OCI-LY3 (cell line): ENCODE measurements at regions not wholly inside any gene's neighbourhood (a gene's known extent, or its start where the extent isn't known, plus 50 kb on each side); places are given as distances from the start of the nearest gene placed in this dataset.

Experiments used
- H2AFZ ChIP-seq: fragments of 200-600, 300-600 bp; shearing (Covaris generic); 2 replicates; pipeline ENCODE4 v1.6.0; 2014; ENCODE audit warnings: antibody characterized with exemption, low read depth, low read length
- H3K27ac ChIP-seq: fragments of 200-600, 300-600 bp; sonication (generic); 2 replicates; pipeline ENCODE4 v1.5.1; 2014; ENCODE audit warnings: mild to moderate bottlenecking, low read length, moderate library complexity, mixed read lengths
- H3K27me3 ChIP-seq: fragments of 200-600, 300-600 bp; sonication (generic); 2 replicates; pipeline ENCODE4 v1.6.1; 2014; ENCODE audit warnings: low read depth, low read length, mixed read lengths
- H3K36me3 ChIP-seq: fragments of 200-600, 300-600 bp; sonication (generic); replicated peaks from 2 replicates; pipeline ENCODE3; 2014; ENCODE audit warnings: low read depth, low read length, mixed read lengths
- H3K4me1 ChIP-seq: fragments of 300-600, 200-600 bp; sonication (generic); 2 replicates; pipeline ENCODE4 v1.6.1; 2014; ENCODE audit warnings: low read length, mixed read lengths
- H3K4me2 ChIP-seq: fragments of 200-600, 300-600 bp; sonication (generic); 2 replicates; pipeline ENCODE4 v1.6.1; 2014; ENCODE audit warnings: low read length, mixed read lengths
- H3K4me3 ChIP-seq: fragments of 300-600, 200-600 bp; sonication (generic); 2 replicates; pipeline ENCODE4 v1.5.1; 2014; ENCODE audit warnings: antibody characterized with exemption, mild to moderate bottlenecking, low read length, moderate library complexity
- H3K79me2 ChIP-seq: fragments of 300-600, 200-600 bp; shearing (Covaris generic); 2 replicates; pipeline ENCODE4 v1.6.1; 2014; ENCODE audit warnings: mild to moderate bottlenecking, low read length, mixed read lengths
- H3K9ac ChIP-seq: fragments of 300-600, 200-600 bp; shearing (Covaris generic); 2 replicates; pipeline ENCODE4 v1.6.0; 2014; ENCODE audit warnings: mild to moderate bottlenecking, low read length, moderate library complexity
- H3K9me3 ChIP-seq: fragments of 200-600, 300-600 bp; shearing (Covaris generic); 2 replicates; pipeline ENCODE4 v1.6.1; 2014; ENCODE audit warnings: low read length, mixed read lengths; ENCODE audit not compliant: insufficient read depth
- H4K20me1 ChIP-seq: fragments of 200-600, 300-600 bp; sonication (generic); 2 replicates; pipeline ENCODE4 v1.6.1; 2016; ENCODE audit warnings: low read length, mixed read lengths; ENCODE audit not compliant: insufficient read depth
- CTCF ChIP-seq: fragments of 200-600, 300-600 bp; sonication (generic); IDR thresholded peaks from 2 replicates; pipeline ENCODE4 v1.5.1; 2014; ENCODE audit warnings: antibody characterized with exemption, low read length, low read depth
- EZH2phosphoT487 ChIP-seq: fragments of 200-600 bp; shearing (Covaris generic); IDR thresholded peaks from 2 replicates; pipeline ENCODE4 v1.6.1; 2018; ENCODE audit warnings: antibody characterized with exemption, mixed run types, low read depth

- Histone ChIP-seq H4K20me1 (no peaks in the 10 kb centered on the region), H3K9ac (no peak overlapping the region), H3K9me3 (no peaks in the 10 kb centered on the region), H3K79me2 (no peaks in the 10 kb centered on the region), H3K27me3 (peaks cover 21% of the 10 kb centered on the region), H3K27ac (no peak overlapping the region), H3K4me2 (no peak overlapping the region), H3K36me3 (no peaks in the 10 kb centered on the region), H3K4me3 (no peak overlapping the region), H3K4me1 (peaks cover 13% of the 10 kb centered on the region), H2AFZ (no peak overlapping the region)
- TF ChIP-seq CTCF (no peak), EZH2phosphoT487 (no peak)
Observed at GRCh38 chr9:21679432-21679831, 123.0 kb upstream of the MTAP start.

- Histone ChIP-seq H3K9me3 (no peaks in the 10 kb centered on the region), H3K4me1 (peaks cover 21% of the 10 kb centered on the region), H3K79me2 (no peaks in the 10 kb centered on the region), H3K27me3 (peaks cover 19% of the 10 kb centered on the region), H3K9ac (no peak overlapping the region), H3K4me3 (no peak overlapping the region), H3K36me3 (no peaks in the 10 kb centered on the region), H3K4me2 (no peak overlapping the region), H2AFZ (no peak overlapping the region), H4K20me1 (no peaks in the 10 kb centered on the region), H3K27ac (no peak overlapping the region)
- TF ChIP-seq CTCF: no peak
- TF ChIP-seq EZH2phosphoT487: no peak
Observed at GRCh38 chr9:21680590-21680989, 121.8 kb upstream of the MTAP start.

GRCh38 chr9:21681641-21682040 lies 120.8 kb upstream of the MTAP start:
- H3K4me1 ChIP-seq: peaks cover 21% of the 10 kb centered on the region
- no peaks in the 10 kb centered on the region for H3K79me2 ChIP-seq
- H3K27ac ChIP-seq: no peak overlapping the region

GRCh38 chr9:21682381-21682780 lies 120.1 kb upstream of the MTAP start:
- H4K20me1 ChIP-seq: no peaks in the 10 kb centered on the region
- H3K79me2 ChIP-seq: no peaks in the 10 kb centered on the region
- H2AFZ ChIP-seq: no peak overlapping the region
- H3K4me1 ChIP-seq: peaks cover 21% of the 10 kb centered on the region
- TF ChIP-seq EZH2phosphoT487: no peak
- no peak for TF ChIP-seq CTCF
- H3K27me3 ChIP-seq: peaks cover 16% of the 10 kb centered on the region; the same call in 1 of the 2 replicates
- H3K4me3 ChIP-seq: no peak overlapping the region
- no peaks in the 10 kb centered on the region for H3K36me3 ChIP-seq
- no peak overlapping the region for H3K9ac ChIP-seq
- no peak overlapping the region for H3K27ac ChIP-seq
- no peaks in the 10 kb centered on the region for H3K9me3 ChIP-seq
- H3K4me2 ChIP-seq: no peak overlapping the region

More at GRCh38 chr9:21681641-21682040, 120.8 kb upstream of the MTAP start:
- Histone ChIP-seq H3K4me2 (no peak overlapping the region), H3K9me3 (no peaks in the 10 kb centered on the region), H3K27me3 (peaks cover 16% of the 10 kb centered on the region; the same call in 1 of the 2 replicates), H4K20me1 (no peaks in the 10 kb centered on the region), H3K36me3 (no peaks in the 10 kb centered on the region), H3K9ac (no peak overlapping the region), H3K4me3 (no peak overlapping the region), H2AFZ (no peak overlapping the region)
- TF ChIP-seq CTCF: no peak
- TF ChIP-seq EZH2phosphoT487: no peak
